ENCODE measurements at regions not wholly inside any gene's neighbourhood (a gene's known extent, or its start where the extent isn't known, plus 50 kb on each side); places are given as distances from the start of the nearest gene placed in this dataset.

DNA sequence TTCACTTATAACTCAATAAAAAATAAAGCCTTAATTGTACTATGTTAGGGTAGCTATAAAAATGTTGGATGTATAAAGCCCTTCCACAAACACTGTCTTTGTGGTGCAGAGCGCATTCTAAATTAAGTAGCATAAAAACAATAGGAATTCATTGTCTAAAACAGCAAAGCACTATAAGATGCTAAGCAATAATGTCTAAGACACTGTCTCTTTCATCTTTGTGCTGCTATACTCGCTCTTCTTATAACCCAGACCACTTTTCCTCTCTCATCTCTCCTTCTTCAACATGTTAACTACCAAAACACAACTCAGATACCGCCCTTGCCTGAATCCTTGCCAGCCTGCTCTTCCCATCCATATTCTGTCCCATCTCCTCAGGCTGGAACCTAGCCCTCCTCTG lies 170.0 kb downstream of the CENPC start:
- TF ChIP-seq POLR2A (IDR thresholded peaks at IDR 0.05; ENCODE audit: low read depth, low read length) (no peak), POLR2AphosphoS5 (IDR thresholded peaks at IDR 0.05; ENCODE audit: low read depth, low read length) (no peak), TAF1 (IDR thresholded peaks at IDR 0.05; ENCODE audit: low read depth, low read length) (no peak)
